Activated CD4-positive, alpha-beta T cell treated with anti-CD3 and anti-CD28 coated beads, Interleukin-2, amount 10 ng/mL, durations not matched to agents 7 days and 5 days (primary cell): ENCODE measurements at regions not wholly inside any gene's neighbourhood (a gene's known extent, or its start where the extent isn't known, plus 50 kb on each side); places are given as distances from the start of the nearest gene placed in this dataset.
"Not testable (repeated sequence)": the region's sequence is repeated elsewhere in the genome, so short reads cannot be mapped to it uniquely, and the experiment has no call there.

Experiments used
- CTCF ChIA-PET: fragments of 350-600 bp; sonication (Branson Sonifier 250); formaldehyde crosslinking; loops from one replicate; lab custom pipeline; 2021; ENCODE audit warnings: antibody characterized with exemption; lab: Charles Lee
- POLR2A ChIA-PET: fragments of 350-600 bp; sonication (Branson Sonifier 250); formaldehyde crosslinking; loops from one replicate; lab custom pipeline; 2021; ENCODE audit warnings: antibody characterized with exemption; lab: Charles Lee
- DNase-seq: peaks from one replicate; pipeline ENCODE4 v3.0.0-alpha.2; 2020
- H3K27ac Mint-ChIP-seq: one replicate; pipeline ENCODE4 v1.8.0; 2021; ENCODE audit warnings: mild to moderate bottlenecking, moderate library complexity, mixed read lengths
- H3K27me3 Mint-ChIP-seq: one replicate; pipeline ENCODE4 v1.8.0; 2021; ENCODE audit warnings: mixed read lengths
- H3K36me3 Mint-ChIP-seq: one replicate; pipeline ENCODE4 v1.8.0; 2021; ENCODE audit warnings: low read depth, mixed read lengths
- H3K4me1 Mint-ChIP-seq: one replicate; pipeline ENCODE4 v1.8.0; 2021; ENCODE audit warnings: mixed read lengths
- H3K4me3 Mint-ChIP-seq: one replicate; pipeline ENCODE4 v1.8.0; 2021; ENCODE audit warnings: mild to moderate bottlenecking, moderate library complexity, mixed read lengths
- H3K9me3 Mint-ChIP-seq: one replicate; pipeline ENCODE4 v1.8.0; 2021; ENCODE audit warnings: mixed read lengths

GRCh38 chr7:76806010-76806409, 178.9 kb upstream of the POMZP3 start:
- POLR2A ChIA-PET, H3K4me3 Mint-ChIP-seq, CTCF ChIA-PET, H3K9me3 Mint-ChIP-seq, H3K27ac Mint-ChIP-seq, H3K36me3 Mint-ChIP-seq, H3K4me1 Mint-ChIP-seq, DNase-seq: not testable (repeated sequence)
- peaks cover 14% of the 10 kb centered on the region for H3K27me3 Mint-ChIP-seq

- H3K27ac Mint-ChIP-seq, CTCF ChIA-PET, H3K4me1 Mint-ChIP-seq, H3K4me3 Mint-ChIP-seq, H3K36me3 Mint-ChIP-seq, POLR2A ChIA-PET, H3K9me3 Mint-ChIP-seq, DNase-seq: not testable (repeated sequence)
- H3K27me3 Mint-ChIP-seq: peaks cover 14% of the 10 kb centered on the region
Measured at GRCh38 chr7:76805262-76805661, 178.2 kb upstream of the POMZP3 start.

GRCh38 chr7:76797639-76798038, 170.6 kb upstream of the POMZP3 start:
- H3K9me3 Mint-ChIP-seq, H3K4me1 Mint-ChIP-seq, CTCF ChIA-PET, H3K36me3 Mint-ChIP-seq, H3K4me3 Mint-ChIP-seq, DNase-seq, POLR2A ChIA-PET, H3K27ac Mint-ChIP-seq: not testable (repeated sequence)
- H3K27me3 Mint-ChIP-seq: peaks cover 11% of the 10 kb centered on the region

- H3K27me3 Mint-ChIP-seq, H3K4me3 Mint-ChIP-seq, H3K9me3 Mint-ChIP-seq, H3K4me1 Mint-ChIP-seq, CTCF ChIA-PET, H3K36me3 Mint-ChIP-seq, DNase-seq, POLR2A ChIA-PET, H3K27ac Mint-ChIP-seq: not testable (repeated sequence)
Measured at GRCh38 chr7:76780693-76781092, 153.6 kb upstream of the POMZP3 start.

GRCh38 chr7:76774279-76774678, 147.2 kb upstream of the POMZP3 start:
- H3K9me3 Mint-ChIP-seq, H3K4me1 Mint-ChIP-seq, H3K27me3 Mint-ChIP-seq, H3K36me3 Mint-ChIP-seq, H3K4me3 Mint-ChIP-seq, DNase-seq, H3K27ac Mint-ChIP-seq, POLR2A ChIA-PET: not testable (repeated sequence)
- CTCF ChIA-PET: interaction anchor here (0.6 kb wide), 1 partner anchor 20 kb away, joined by 4 read pairs; no protein-coding TSS in a partner anchor

GRCh38 chr7:76771980-76772379, 144.9 kb upstream of the POMZP3 start:
- H3K4me1 Mint-ChIP-seq, DNase-seq, H3K36me3 Mint-ChIP-seq, H3K4me3 Mint-ChIP-seq, POLR2A ChIA-PET, CTCF ChIA-PET, H3K9me3 Mint-ChIP-seq, H3K27ac Mint-ChIP-seq, H3K27me3 Mint-ChIP-seq: not testable (repeated sequence)

- H3K4me3 Mint-ChIP-seq, CTCF ChIA-PET, POLR2A ChIA-PET, H3K9me3 Mint-ChIP-seq, DNase-seq, H3K27me3 Mint-ChIP-seq, H3K4me1 Mint-ChIP-seq, H3K27ac Mint-ChIP-seq, H3K36me3 Mint-ChIP-seq: not testable (repeated sequence)
Measured at GRCh38 chr7:76763977-76764376, 136.9 kb upstream of the POMZP3 start.

- H3K4me1 Mint-ChIP-seq, H3K4me3 Mint-ChIP-seq, H3K9me3 Mint-ChIP-seq, CTCF ChIA-PET, H3K27ac Mint-ChIP-seq, H3K27me3 Mint-ChIP-seq, POLR2A ChIA-PET, DNase-seq, H3K36me3 Mint-ChIP-seq: not testable (repeated sequence)
Measured at GRCh38 chr7:76760546-76761220, 133.6 kb upstream of the POMZP3 start.

GRCh38 chr7:76739538-76739937, 112.5 kb upstream of the POMZP3 start:
- H3K4me1 Mint-ChIP-seq, H3K9me3 Mint-ChIP-seq, DNase-seq, H3K27ac Mint-ChIP-seq, H3K4me3 Mint-ChIP-seq, CTCF ChIA-PET, H3K27me3 Mint-ChIP-seq, H3K36me3 Mint-ChIP-seq, POLR2A ChIA-PET: not testable (repeated sequence)

GRCh38 chr7:76736724-76737123, 109.6 kb upstream of the POMZP3 start:
- H3K4me1 Mint-ChIP-seq, CTCF ChIA-PET, POLR2A ChIA-PET, H3K9me3 Mint-ChIP-seq, DNase-seq, H3K27ac Mint-ChIP-seq, H3K4me3 Mint-ChIP-seq, H3K27me3 Mint-ChIP-seq, H3K36me3 Mint-ChIP-seq: not testable (repeated sequence)

- H3K36me3 Mint-ChIP-seq, CTCF ChIA-PET, POLR2A ChIA-PET, H3K4me3 Mint-ChIP-seq, DNase-seq, H3K4me1 Mint-ChIP-seq, H3K27ac Mint-ChIP-seq, H3K9me3 Mint-ChIP-seq, H3K27me3 Mint-ChIP-seq: not testable (repeated sequence)
Measured at GRCh38 chr7:76736091-76736490, 109.0 kb upstream of the POMZP3 start.

GRCh38 chr7:76735668-76736067, 108.6 kb upstream of the POMZP3 start:
- H3K27ac Mint-ChIP-seq, H3K4me1 Mint-ChIP-seq, POLR2A ChIA-PET, H3K27me3 Mint-ChIP-seq, H3K4me3 Mint-ChIP-seq, H3K36me3 Mint-ChIP-seq, H3K9me3 Mint-ChIP-seq, CTCF ChIA-PET, DNase-seq: not testable (repeated sequence)

GRCh38 chr7:76728571-76728974, 101.5 kb upstream of the POMZP3 start:
- POLR2A ChIA-PET, H3K27ac Mint-ChIP-seq, H3K27me3 Mint-ChIP-seq, H3K4me3 Mint-ChIP-seq, DNase-seq, CTCF ChIA-PET, H3K9me3 Mint-ChIP-seq, H3K36me3 Mint-ChIP-seq, H3K4me1 Mint-ChIP-seq: not testable (repeated sequence)

GRCh38 chr7:76723928-76724327, 96.8 kb upstream of the POMZP3 start:
- H3K27ac Mint-ChIP-seq, H3K4me3 Mint-ChIP-seq, H3K4me1 Mint-ChIP-seq, H3K9me3 Mint-ChIP-seq, POLR2A ChIA-PET, DNase-seq, H3K27me3 Mint-ChIP-seq, H3K36me3 Mint-ChIP-seq, CTCF ChIA-PET: not testable (repeated sequence)
